Muscle of leg (tissue), 3 donors: ENCODE measurements at regions not wholly inside any gene's neighbourhood (a gene's known extent, or its start where the extent isn't known, plus 50 kb on each side); places are given as distances from the start of the nearest gene placed in this dataset.

ENCODE experiments used
- DNase-seq: peaks from one replicate; pipeline ENCODE4 v3.0.0; 2013
- H3K27ac ChIP-seq: one replicate; pipeline ENCODE4 v1.5.1; 2013; ENCODE audit warnings: mild to moderate bottlenecking, low read length, control low read depth
- H3K27me3 ChIP-seq: one replicate; pipeline ENCODE4 v1.6.1; 2013; ENCODE audit warnings: low read length; ENCODE audit not compliant: control insufficient read depth, insufficient read depth
- H3K36me3 ChIP-seq: one replicate; pipeline ENCODE4 v1.6.1; 2013; ENCODE audit warnings: low read length; ENCODE audit not compliant: control insufficient read depth, insufficient read depth
- H3K4me1 ChIP-seq: one replicate; pipeline ENCODE4 v1.6.1; 2013; ENCODE audit warnings: low read length; ENCODE audit not compliant: control insufficient read depth, insufficient read depth
- H3K4me3 ChIP-seq: one replicate; pipeline ENCODE4 v1.5.1; 2013; ENCODE audit warnings: low read length, control low read depth
- H3K9me3 ChIP-seq: replicated peaks from 2 replicates; pipeline ENCODE4 v1.6.1; 2013; ENCODE audit warnings: low read depth, low read length; ENCODE audit not compliant: control insufficient read depth
- WGBS: methylation state at CpG from one replicate; pipeline ENCODE4 v1.1.5; 2013; ENCODE audit warnings: missing lambda C conversion rate; ENCODE audit not compliant: insufficient coverage; 5-methylcytosine and 5-hydroxymethylcytosine counted together

DNA sequence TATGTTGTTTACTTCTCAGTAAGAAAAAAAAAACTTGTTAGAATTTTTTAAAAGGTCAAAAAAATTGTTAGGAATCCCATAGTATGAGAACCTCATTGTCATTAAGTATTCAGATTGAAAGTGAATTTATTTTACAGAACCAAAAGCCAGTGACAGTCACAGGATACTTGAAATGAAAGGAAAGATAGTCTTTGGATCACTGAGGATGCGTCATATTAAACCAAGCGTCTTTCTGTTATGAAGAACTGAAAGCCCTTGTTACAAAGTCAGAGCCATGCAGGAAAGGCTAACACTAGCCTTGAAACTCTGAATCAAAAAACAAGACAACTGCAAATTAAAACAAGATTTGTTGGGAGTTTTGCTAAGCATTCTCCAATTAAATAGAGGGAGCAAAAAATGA, 1348.0 kb upstream of the SLC10A2 start:
- Histone ChIP-seq H3K9me3 (no peaks in the 10 kb centered on the region), H3K4me1 (no peaks in the 10 kb centered on the region), H3K27ac (no peak overlapping the region), H3K27me3 (no peaks in the 10 kb centered on the region), H3K4me3 (no peak overlapping the region), H3K36me3 (no peaks in the 10 kb centered on the region)
- no peak for DNase-seq
- no CpG with 5 or more reads among the region's 2 CpGs for WGBS

DNA sequence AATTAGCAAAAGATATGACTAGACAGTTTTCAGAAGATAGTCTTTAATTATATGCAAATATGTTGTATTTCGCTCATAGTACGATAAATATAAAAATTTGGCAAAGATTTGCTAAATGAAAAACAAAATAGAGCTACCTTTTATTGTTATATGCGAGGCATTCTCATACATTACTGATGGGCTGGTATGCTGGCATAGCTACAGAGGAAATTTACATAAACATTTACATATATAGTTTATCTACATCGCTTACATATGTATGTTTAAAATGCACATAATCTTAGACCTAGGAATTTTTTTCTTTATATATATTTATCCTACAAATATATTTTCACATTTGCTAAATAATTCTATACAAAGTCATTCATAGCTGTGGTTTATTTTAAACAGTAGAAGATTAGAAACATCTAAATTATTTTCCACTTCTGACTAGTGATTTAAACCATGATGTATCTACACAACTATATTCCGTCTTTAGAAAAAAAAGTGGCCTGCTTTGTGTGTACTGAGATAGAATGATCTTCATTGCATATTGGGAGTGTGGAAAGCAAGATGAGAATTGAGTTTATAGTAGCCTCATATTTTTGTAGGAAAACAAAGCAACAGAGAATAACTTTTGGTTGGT, 1345.0 kb upstream of the SLC10A2 start:
- no peak overlapping the region for H3K4me3 ChIP-seq
- H3K36me3 ChIP-seq: no peaks in the 10 kb centered on the region
- no peak overlapping the region for H3K27ac ChIP-seq
- WGBS: no CpG with 5 or more reads among the region's 5 CpGs
- no peaks in the 10 kb centered on the region for H3K9me3 ChIP-seq
- no peaks in the 10 kb centered on the region for H3K4me1 ChIP-seq
- no peak for DNase-seq
- H3K27me3 ChIP-seq: no peaks in the 10 kb centered on the region

DNA sequence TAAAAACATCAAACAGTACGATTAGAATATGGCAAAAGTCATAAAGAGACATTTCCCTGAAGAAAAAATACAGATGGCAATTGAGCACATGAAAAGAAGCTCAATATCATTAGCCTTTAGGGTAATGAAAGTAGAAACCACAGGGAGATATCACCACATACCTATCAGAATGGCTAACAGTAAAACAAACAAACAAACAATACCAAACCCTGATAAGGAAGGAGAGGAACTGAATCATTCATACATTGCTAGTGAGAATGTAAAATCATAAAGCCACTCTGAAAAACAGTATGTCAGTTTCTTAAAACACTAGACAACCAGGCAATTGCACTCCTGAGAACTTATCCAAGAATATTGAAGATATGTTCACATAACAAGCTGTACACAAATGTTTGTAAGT, 1342.5 kb upstream of the SLC10A2 start:
- Histone ChIP-seq H3K36me3 (no peaks in the 10 kb centered on the region), H3K9me3 (no peaks in the 10 kb centered on the region), H3K4me3 (no peak overlapping the region), H3K4me1 (no peaks in the 10 kb centered on the region), H3K27me3 (no peaks in the 10 kb centered on the region), H3K27ac (no peak overlapping the region)
- DNase-seq: no peak
- WGBS: no CpG with 5 or more reads among the region's 1 CpG

DNA sequence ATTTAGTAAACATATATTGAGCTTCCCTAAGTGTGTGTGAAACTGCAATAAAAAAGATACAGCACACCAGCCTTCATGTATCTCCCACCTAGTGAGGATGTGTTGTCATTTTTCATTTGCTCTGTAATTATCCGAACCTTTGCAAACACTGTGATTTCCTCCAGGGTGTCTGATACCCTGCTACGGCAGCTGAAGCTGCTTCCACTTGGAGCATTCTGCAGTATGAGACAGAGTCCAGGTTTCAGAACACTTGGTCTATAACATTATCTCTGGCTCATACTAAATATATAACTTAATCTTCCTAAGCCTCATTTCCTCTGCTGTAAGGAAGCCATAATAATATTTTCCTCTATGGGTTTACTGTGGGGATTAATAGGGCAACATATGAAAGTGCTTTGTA, 1338.1 kb upstream of the SLC10A2 start:
- Histone ChIP-seq H3K9me3 (no peaks in the 10 kb centered on the region), H3K27ac (no peak overlapping the region), H3K4me1 (no peaks in the 10 kb centered on the region), H3K36me3 (no peaks in the 10 kb centered on the region), H3K27me3 (no peaks in the 10 kb centered on the region), H3K4me3 (no peak overlapping the region)
- peak; percentile 7 for DNase-seq
- WGBS: 44% methylated on average over 2 of the region's 2 CpGs

DNA sequence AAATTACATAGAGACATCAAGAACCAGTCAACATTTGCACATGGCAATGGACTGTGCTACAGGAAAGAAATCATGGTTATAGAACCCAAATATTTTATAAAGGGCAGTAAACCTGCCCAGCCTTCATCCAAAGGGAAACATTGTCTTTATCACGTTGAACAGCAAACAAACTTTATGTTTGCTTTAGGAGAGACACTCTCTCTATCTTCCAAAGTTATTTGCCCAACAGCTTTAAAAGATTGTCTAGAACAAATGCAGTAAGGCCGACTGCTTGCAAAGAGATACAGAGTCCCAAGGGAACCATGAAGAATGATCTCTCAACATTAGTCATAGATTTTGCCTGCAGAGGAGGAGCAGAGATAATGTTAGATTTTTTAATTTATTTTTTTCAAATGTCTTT, 1323.5 kb upstream of the SLC10A2 start:
- H3K27me3 ChIP-seq: no peaks in the 10 kb centered on the region
- no peak overlapping the region for H3K4me3 ChIP-seq
- no peak for DNase-seq
- H3K4me1 ChIP-seq: no peaks in the 10 kb centered on the region
- H3K9me3 ChIP-seq: no peaks in the 10 kb centered on the region
- H3K27ac ChIP-seq: no peak overlapping the region
- no peaks in the 10 kb centered on the region for H3K36me3 ChIP-seq
- no CpG with 5 or more reads among the region's 2 CpGs for WGBS

DNA sequence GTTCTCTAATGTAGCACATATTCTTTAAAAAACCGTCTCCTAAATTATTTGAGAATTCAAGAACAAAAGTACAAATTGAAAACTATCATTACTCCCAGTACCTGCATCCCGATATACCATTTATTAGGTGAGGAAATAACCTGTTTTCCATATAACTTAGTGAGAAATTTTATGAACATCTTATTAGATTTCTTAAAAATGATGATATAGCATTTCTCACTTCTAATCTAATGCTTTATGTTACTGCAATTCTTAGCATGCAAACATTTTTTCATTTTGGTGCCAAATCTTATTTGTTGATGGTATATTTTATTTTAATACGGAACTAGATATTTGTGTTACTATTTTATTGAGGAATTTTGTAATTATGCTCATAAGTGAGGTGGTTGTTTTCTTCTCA, 1321.3 kb upstream of the SLC10A2 start:
- Histone ChIP-seq H3K36me3 (no peaks in the 10 kb centered on the region), H3K4me1 (no peaks in the 10 kb centered on the region), H3K4me3 (no peak overlapping the region), H3K27me3 (no peaks in the 10 kb centered on the region), H3K27ac (no peak overlapping the region), H3K9me3 (no peaks in the 10 kb centered on the region)
- no peak for DNase-seq
- no CpG with 5 or more reads among the region's 3 CpGs for WGBS

DNA sequence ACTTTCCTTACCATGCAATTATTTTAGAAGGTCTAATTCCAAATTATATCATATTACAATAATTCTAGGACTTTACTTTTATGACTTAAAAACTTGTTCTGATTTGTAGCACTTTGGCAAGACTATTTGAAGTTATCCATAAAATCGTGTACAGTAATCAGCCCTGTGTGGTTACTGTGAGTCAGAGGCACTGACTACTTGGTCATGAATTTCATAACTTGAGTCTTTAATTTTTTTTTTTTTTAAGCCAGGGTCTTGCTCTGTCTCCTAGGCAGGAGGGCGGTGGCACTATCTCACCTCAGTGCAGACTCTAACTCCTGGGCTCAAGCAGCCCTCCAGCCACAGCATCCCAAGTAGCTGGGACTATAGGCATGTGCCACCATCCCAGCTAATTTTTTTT, 1319.2 kb upstream of the SLC10A2 start:
- H3K4me3 ChIP-seq: no peak overlapping the region
- WGBS: no CpG with 5 or more reads among the region's 2 CpGs
- no peaks in the 10 kb centered on the region for H3K36me3 ChIP-seq
- no peaks in the 10 kb centered on the region for H3K9me3 ChIP-seq
- no peaks in the 10 kb centered on the region for H3K4me1 ChIP-seq
- H3K27me3 ChIP-seq: no peaks in the 10 kb centered on the region
- no peak for DNase-seq
- H3K27ac ChIP-seq: no peak overlapping the region

DNA sequence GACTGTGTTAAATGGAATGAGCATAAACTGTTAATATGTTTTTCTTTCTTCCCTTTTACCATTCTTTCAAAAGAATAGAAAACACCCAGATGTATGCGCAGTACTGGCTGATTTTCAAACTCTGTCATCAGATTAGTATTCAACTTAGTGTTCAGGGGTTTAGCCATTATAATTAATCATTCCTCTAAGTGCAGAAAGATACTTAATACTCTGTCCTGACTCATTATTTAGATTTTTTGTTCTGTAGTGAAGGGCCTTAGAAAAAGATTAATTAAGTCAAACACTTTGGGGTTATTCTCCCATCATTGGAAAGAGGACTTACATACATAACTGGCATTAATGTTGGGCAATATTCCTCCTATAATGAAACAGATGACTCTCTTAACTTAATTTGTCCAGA, 1316.7 kb upstream of the SLC10A2 start:
- H3K27me3 ChIP-seq: no peaks in the 10 kb centered on the region
- DNase-seq: peak; percentile 22
- H3K4me1 ChIP-seq: no peaks in the 10 kb centered on the region
- H3K36me3 ChIP-seq: no peaks in the 10 kb centered on the region
- WGBS: no CpG with 5 or more reads among the region's 1 CpG
- no peak overlapping the region for H3K27ac ChIP-seq
- H3K4me3 ChIP-seq: no peak overlapping the region
- no peaks in the 10 kb centered on the region for H3K9me3 ChIP-seq

DNA sequence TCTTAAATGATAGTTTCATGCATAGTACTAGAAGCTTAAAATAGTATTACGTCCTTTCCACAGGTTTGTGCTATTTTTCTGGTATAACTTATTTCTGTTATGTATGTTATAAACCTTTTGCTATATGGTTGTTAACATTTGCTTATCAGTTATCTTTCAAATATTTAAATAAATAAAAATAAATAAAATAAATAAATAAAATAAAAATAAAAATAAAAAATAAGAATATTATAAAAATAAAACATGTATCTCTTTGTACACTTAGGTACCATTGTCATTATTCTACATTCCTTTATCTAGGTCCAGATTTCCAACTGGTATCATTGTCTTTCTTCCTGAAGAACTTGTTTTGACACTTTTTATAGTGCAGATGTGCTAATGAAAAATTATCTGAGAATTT, 1310.4 kb upstream of the SLC10A2 start:
- H3K27ac ChIP-seq: no peak overlapping the region
- no CpG with 5 or more reads among the region's 1 CpG for WGBS
- no peaks in the 10 kb centered on the region for H3K4me1 ChIP-seq

DNA sequence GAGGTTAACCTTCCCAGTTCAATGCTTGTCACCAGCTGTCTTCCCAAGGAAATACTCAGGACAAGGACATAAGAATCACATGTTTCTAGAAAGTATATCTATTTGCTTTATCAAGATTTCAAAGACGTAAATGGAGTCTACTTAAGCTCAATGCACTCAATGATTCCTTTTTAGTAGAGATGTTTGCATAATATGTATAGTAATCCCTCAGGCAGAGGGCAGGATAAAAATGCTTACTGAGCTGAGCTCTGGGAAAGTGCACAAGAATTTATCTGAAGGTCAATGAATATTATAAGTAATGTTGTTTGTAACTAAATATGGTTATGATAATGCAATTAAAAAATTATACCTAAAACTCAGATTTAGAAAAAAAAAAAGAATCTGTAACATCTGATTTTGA, 1309.4 kb upstream of the SLC10A2 start:
- no peaks in the 10 kb centered on the region for H3K4me1 ChIP-seq
- no peak overlapping the region for H3K27ac ChIP-seq
- H3K27me3 ChIP-seq: no peaks in the 10 kb centered on the region
- no peak for DNase-seq
- no peaks in the 10 kb centered on the region for H3K36me3 ChIP-seq
- H3K9me3 ChIP-seq: no peaks in the 10 kb centered on the region
- no peak overlapping the region for H3K4me3 ChIP-seq
- WGBS: no CpG with 5 or more reads among the region's 1 CpG

More for the DNA sequence above, 1310.4 kb upstream of the SLC10A2 start:
- Histone ChIP-seq H3K27me3 (no peaks in the 10 kb centered on the region), H3K4me3 (no peak overlapping the region), H3K9me3 (no peaks in the 10 kb centered on the region), H3K36me3 (no peaks in the 10 kb centered on the region)
- no peak for DNase-seq

DNA sequence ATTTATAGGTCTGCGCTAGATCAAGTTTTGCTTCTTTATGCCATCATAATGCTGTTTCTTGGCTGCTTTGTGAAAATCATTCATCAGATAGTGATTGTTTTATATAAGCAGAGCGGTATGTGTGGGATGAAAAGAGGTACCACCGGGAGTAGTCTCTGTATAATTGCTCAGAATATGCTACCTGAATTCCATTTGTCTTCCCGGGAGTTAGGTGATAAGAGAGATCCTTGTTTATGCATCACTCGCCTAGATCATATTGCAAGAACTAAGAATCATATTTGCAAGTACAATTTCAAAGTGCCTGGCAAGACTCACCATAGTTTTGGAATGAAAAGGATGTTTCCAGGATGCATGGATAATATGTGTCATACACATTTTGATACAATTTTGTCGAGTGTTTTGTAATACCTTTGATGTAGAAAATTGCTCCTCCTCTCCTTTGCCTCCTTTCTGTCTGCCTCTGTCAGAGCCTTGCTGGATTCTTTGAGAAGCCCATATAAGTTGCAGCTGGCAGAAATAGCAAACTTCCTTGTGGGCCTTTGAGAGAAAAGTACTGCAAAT, 1306.0 kb upstream of the SLC10A2 start:
- Histone ChIP-seq H3K4me3 (no peak overlapping the region), H3K27ac (no peak overlapping the region), H3K4me1 (no peaks in the 10 kb centered on the region), H3K36me3 (no peaks in the 10 kb centered on the region), H3K9me3 (no peaks in the 10 kb centered on the region), H3K27me3 (no peaks in the 10 kb centered on the region)
- WGBS: no CpG with 5 or more reads among the region's 6 CpGs
- DNase-seq: peak; percentile 3
